ENCODE measurements at regions not wholly inside any gene's neighbourhood (a gene's known extent, or its start where the extent isn't known, plus 50 kb on each side); places are given as distances from the start of the nearest gene placed in this dataset.
"Not testable (repeated sequence)": the region's sequence is repeated elsewhere in the genome, so short reads cannot be mapped to it uniquely, and the experiment has no call there.

DNA sequence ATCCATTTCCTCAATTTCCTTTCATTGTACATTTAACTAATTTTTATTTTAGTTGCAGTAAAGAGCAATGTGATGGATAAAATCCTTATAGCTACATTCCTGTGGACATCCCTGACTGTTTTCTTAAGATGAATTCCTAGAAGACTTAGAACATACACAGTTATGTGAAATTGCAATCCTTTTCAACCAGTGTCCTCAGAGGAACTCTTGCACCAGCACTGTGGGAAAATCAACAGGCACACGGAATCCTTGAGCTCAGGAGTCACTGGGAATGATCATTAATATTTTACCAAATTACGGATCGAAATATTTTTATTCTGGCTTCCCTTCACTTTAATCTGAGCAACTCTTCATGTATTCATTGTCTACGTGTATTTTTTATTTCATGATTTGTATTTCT, 901.9 kb upstream of the WWC1 start:
- H3K27me3 ChIP-seq (ENCODE audit: control insufficient read depth in 5 of 5, insufficient read depth in 4 of 5, low read length in 5 of 5): no peaks in the 10 kb centered on the region
- no peak overlapping the region for H3K4me3 ChIP-seq (ENCODE audit: low read depth in 1 of 5, low read length in 5 of 5)
- H3K9me3 ChIP-seq (ENCODE audit: control insufficient read depth in 5 of 5, low read length in 5 of 5): no peaks in the 10 kb centered on the region
- no peaks in the 10 kb centered on the region for H3K36me3 ChIP-seq (ENCODE audit: control insufficient read depth in 5 of 5, insufficient read depth in 5 of 5, low read length in 5 of 5)
- no peaks in the 10 kb centered on the region for H3K4me1 ChIP-seq (ENCODE audit: control insufficient read depth in 5 of 5, insufficient read depth in 5 of 5, low read length in 5 of 5)
- H3K27ac ChIP-seq (ENCODE audit: low read depth, low read length): no peak overlapping the region
- no peak overlapping the region for H3K9ac ChIP-seq (ENCODE audit: low read length in 5 of 5)

DNA sequence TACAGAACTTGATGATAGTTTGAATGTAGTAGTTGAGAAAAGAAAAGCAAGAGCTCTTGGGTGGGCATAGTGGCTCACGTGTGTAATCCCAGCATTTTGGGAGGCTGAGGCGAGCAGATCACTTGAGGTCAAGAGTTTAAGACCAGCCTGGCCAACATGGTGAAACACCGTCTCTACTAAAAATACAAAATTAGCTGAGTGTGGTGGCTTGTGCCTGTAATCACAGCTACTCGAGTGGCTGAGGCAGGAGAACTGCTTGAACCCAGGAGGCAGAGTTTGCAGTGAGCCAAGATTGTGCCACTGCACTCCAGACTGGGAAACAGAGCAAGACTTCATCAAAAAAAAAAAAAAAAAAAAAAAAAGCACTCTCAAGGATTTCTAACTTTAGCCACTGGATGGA, 900.2 kb upstream of the WWC1 start:
- not testable (repeated sequence) for H3K27me3 ChIP-seq (ENCODE audit: control insufficient read depth in 5 of 5, insufficient read depth in 4 of 5, low read length in 5 of 5); H3K4me1 ChIP-seq (ENCODE audit: control insufficient read depth in 5 of 5, insufficient read depth in 5 of 5, low read length in 5 of 5); H3K27ac ChIP-seq (ENCODE audit: low read depth, low read length); H3K36me3 ChIP-seq (ENCODE audit: control insufficient read depth in 5 of 5, insufficient read depth in 5 of 5, low read length in 5 of 5); H3K9me3 ChIP-seq (ENCODE audit: control insufficient read depth in 5 of 5, low read length in 5 of 5); H3K9ac ChIP-seq (ENCODE audit: low read length in 5 of 5); H3K4me3 ChIP-seq (ENCODE audit: low read depth in 1 of 5, low read length in 5 of 5)

DNA sequence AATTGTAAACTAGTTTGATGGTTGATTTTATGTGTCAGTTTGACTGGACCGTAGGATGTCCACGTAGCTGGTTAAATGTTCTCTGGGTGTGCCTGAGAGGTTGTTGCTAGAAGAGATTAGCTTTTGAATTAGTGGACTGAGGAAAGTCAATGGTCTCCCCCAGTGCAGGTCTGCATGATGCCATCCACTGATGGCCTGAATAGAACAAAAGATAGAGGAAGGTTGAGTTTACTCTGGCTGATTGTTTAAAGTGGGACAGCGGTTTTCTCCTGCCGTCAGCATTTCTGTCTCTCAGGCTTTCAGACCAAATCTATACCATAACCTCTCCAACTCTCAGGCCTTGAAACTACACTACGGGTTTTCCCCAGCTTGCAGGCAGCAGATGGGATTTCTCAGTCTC, 899.2 kb upstream of the WWC1 start:
- Histone ChIP-seq H3K27ac (ENCODE audit: low read depth, low read length) (no peak overlapping the region), H3K9ac (ENCODE audit: low read length in 5 of 5) (no peak overlapping the region), H3K36me3 (ENCODE audit: control insufficient read depth in 5 of 5, insufficient read depth in 5 of 5, low read length in 5 of 5) (no peaks in the 10 kb centered on the region), H3K4me1 (ENCODE audit: control insufficient read depth in 5 of 5, insufficient read depth in 5 of 5, low read length in 5 of 5) (no peaks in the 10 kb centered on the region), H3K27me3 (ENCODE audit: control insufficient read depth in 5 of 5, insufficient read depth in 4 of 5, low read length in 5 of 5) (no peaks in the 10 kb centered on the region), H3K4me3 (ENCODE audit: low read depth in 1 of 5, low read length in 5 of 5) (no peak overlapping the region), H3K9me3 (ENCODE audit: control insufficient read depth in 5 of 5, low read length in 5 of 5) (no peaks in the 10 kb centered on the region)

DNA sequence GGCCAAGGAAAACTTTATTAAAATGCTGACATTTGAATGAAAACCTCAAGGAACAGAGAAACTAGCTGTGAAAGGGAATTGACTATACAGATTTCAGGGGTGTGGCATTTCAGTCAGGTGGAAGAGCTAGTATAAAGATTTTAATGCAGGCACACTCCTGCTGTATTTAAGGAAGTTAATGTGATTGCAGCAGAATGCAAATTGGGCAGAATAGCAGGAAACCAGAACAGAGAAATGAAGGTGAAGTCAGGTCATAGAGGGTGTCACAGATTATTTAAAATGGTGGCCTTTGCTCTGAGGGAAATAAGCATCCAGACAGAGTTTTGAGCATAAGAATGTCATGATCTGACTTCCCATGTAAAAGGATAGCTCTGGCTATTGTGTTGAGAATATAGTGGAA, 898.1 kb upstream of the WWC1 start:
- no peaks in the 10 kb centered on the region for H3K9me3 ChIP-seq (ENCODE audit: control insufficient read depth in 5 of 5, low read length in 5 of 5)
- H3K9ac ChIP-seq (ENCODE audit: low read length in 5 of 5): no peak overlapping the region
- H3K27me3 ChIP-seq (ENCODE audit: control insufficient read depth in 5 of 5, insufficient read depth in 4 of 5, low read length in 5 of 5): no peaks in the 10 kb centered on the region
- H3K27ac ChIP-seq (ENCODE audit: low read depth, low read length): no peak overlapping the region
- no peaks in the 10 kb centered on the region for H3K36me3 ChIP-seq (ENCODE audit: control insufficient read depth in 5 of 5, insufficient read depth in 5 of 5, low read length in 5 of 5)
- no peaks in the 10 kb centered on the region for H3K4me1 ChIP-seq (ENCODE audit: control insufficient read depth in 5 of 5, insufficient read depth in 5 of 5, low read length in 5 of 5)
- H3K4me3 ChIP-seq (ENCODE audit: low read depth in 1 of 5, low read length in 5 of 5): no peak overlapping the region

DNA sequence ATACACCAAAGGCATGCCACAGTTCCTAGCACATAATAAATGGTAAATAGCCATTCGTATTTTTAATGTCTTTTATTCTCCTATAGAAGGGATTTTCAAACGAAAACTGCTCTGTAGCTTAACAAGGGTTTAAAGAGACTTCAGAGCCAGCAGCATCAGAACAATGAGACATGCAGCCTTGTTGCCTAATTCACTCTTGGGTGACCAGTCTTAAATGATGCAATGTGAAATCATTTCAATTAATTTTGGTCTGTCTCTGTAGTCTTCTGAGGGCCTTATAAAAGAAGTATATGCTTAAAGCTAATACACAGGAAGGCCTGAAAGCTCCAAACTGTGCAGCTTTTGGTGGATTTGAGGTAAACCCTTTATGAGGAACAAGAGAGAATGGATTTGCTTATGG, 888.8 kb upstream of the WWC1 start:
- no peaks in the 10 kb centered on the region for H3K36me3 ChIP-seq (ENCODE audit: control insufficient read depth in 5 of 5, insufficient read depth in 5 of 5, low read length in 5 of 5)
- H3K27ac ChIP-seq (ENCODE audit: low read depth, low read length): no peak overlapping the region
- no peak overlapping the region for H3K9ac ChIP-seq (ENCODE audit: low read length in 5 of 5)
- H3K4me1 ChIP-seq (ENCODE audit: control insufficient read depth in 5 of 5, insufficient read depth in 5 of 5, low read length in 5 of 5): no peaks in the 10 kb centered on the region
- no peak overlapping the region for H3K4me3 ChIP-seq (ENCODE audit: low read depth in 1 of 5, low read length in 5 of 5)
- no peaks in the 10 kb centered on the region for H3K9me3 ChIP-seq (ENCODE audit: control insufficient read depth in 5 of 5, low read length in 5 of 5)
- H3K27me3 ChIP-seq (ENCODE audit: control insufficient read depth in 5 of 5, insufficient read depth in 4 of 5, low read length in 5 of 5): no peaks in the 10 kb centered on the region

DNA sequence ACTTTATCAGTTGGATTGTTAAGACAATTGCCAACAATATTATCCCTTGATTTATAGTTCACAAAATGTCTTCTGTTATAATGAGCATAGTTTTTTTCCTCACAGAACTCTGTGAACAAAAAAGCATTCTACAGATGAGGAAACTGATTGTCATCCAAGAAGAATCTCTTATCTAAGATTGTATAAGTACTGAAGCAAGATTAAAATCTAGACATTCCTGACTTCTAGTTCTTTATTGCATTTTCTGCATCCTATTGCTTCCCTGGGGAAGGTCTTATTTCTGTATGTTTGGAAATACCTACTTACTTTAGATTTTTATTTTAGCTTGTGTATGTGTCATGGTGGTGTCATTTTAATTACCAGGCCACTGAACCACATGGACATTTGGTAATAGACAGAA, 884.9 kb upstream of the WWC1 start:
- H3K27me3 ChIP-seq (ENCODE audit: control insufficient read depth in 5 of 5, insufficient read depth in 4 of 5, low read length in 5 of 5): no peaks in the 10 kb centered on the region
- H3K4me1 ChIP-seq (ENCODE audit: control insufficient read depth in 5 of 5, insufficient read depth in 5 of 5, low read length in 5 of 5): no peaks in the 10 kb centered on the region
- no peaks in the 10 kb centered on the region for H3K9me3 ChIP-seq (ENCODE audit: control insufficient read depth in 5 of 5, low read length in 5 of 5)
- no peak overlapping the region for H3K27ac ChIP-seq (ENCODE audit: low read depth, low read length)
- H3K9ac ChIP-seq (ENCODE audit: low read length in 5 of 5): no peak overlapping the region
- H3K36me3 ChIP-seq (ENCODE audit: control insufficient read depth in 5 of 5, insufficient read depth in 5 of 5, low read length in 5 of 5): no peaks in the 10 kb centered on the region
- no peak overlapping the region for H3K4me3 ChIP-seq (ENCODE audit: low read depth in 1 of 5, low read length in 5 of 5)

DNA sequence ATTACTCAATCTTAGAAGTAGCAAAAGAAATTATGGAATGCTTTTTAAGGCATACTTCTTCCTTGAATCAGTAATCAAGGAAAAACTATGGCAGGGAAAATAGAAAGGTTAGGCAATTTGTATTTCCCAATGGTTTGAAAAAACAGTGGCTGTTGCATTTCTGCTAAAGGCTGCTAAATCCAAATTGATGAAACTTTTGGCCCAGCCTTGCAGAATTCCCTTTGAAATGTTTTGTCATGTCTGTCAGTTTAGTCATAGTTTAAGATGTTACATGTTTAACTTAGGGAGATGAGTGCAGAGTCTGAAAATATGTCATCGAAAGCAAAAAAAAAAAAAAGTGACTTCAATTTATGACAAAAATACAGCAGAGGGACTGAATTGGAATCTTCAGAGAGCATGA, 878.9 kb upstream of the WWC1 start:
- Histone ChIP-seq H3K4me1 (ENCODE audit: control insufficient read depth in 5 of 5, insufficient read depth in 5 of 5, low read length in 5 of 5) (peaks cover 0 to 7% (median 0%) of the 10 kb centered on the region in 5 donors), H3K4me3 (ENCODE audit: low read depth in 1 of 5, low read length in 5 of 5) (no peak overlapping the region), H3K9ac (ENCODE audit: low read length in 5 of 5) (no peak overlapping the region), H3K9me3 (ENCODE audit: control insufficient read depth in 5 of 5, low read length in 5 of 5) (no peaks in the 10 kb centered on the region), H3K36me3 (ENCODE audit: control insufficient read depth in 5 of 5, insufficient read depth in 5 of 5, low read length in 5 of 5) (no peaks in the 10 kb centered on the region), H3K27ac (ENCODE audit: low read depth, low read length) (no peak overlapping the region), H3K27me3 (ENCODE audit: control insufficient read depth in 5 of 5, insufficient read depth in 4 of 5, low read length in 5 of 5) (no peaks in the 10 kb centered on the region)

DNA sequence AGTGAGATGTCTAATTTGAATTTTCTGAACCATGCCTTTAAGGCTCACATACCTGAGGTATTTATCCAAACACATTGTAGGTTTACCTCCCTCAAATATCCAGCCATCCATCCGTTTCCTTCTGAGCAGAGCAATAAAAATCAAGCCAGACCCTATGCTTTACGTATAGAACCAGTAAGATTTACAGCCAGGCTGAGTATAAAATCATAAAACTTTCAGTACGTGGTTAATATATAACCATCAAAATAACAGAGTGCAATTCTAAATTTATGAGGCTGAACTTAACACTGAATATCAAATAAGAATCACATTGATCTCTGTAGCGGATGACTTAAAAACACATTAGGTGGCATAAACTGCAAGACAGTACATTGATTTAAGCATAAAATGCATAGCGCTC, 877.9 kb upstream of the WWC1 start:
- Histone ChIP-seq H3K27me3 (ENCODE audit: control insufficient read depth in 5 of 5, insufficient read depth in 4 of 5, low read length in 5 of 5) (no peaks in the 10 kb centered on the region), H3K36me3 (ENCODE audit: control insufficient read depth in 5 of 5, insufficient read depth in 5 of 5, low read length in 5 of 5) (no peaks in the 10 kb centered on the region), H3K9me3 (ENCODE audit: control insufficient read depth in 5 of 5, low read length in 5 of 5) (no peaks in the 10 kb centered on the region), H3K4me1 (ENCODE audit: control insufficient read depth in 5 of 5, insufficient read depth in 5 of 5, low read length in 5 of 5) (peaks cover 0 to 7% (median 0%) of the 10 kb centered on the region in 5 donors), H3K4me3 (ENCODE audit: low read depth in 1 of 5, low read length in 5 of 5) (no peak overlapping the region), H3K9ac (ENCODE audit: low read length in 5 of 5) (no peak overlapping the region), H3K27ac (ENCODE audit: low read depth, low read length) (no peak overlapping the region)

DNA sequence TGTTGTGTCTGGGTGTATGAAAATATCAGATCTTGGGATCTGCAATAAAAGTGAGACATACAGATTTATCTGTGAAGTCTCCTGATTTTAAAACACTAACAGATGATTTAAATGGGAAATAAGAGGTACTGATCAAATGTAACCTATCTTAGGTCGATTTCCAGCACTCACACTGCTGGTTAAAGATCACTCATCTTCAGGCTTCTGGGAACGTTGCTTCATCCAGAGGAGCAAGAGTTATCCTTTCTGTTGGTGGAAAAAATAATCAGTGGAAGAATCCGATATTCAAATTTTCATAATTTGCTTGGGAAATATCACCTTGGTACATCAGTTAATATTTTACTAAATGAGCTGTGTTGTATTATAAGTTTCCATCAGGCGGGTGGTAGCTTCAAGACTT, 876.8 kb upstream of the WWC1 start:
- H3K4me3 ChIP-seq (ENCODE audit: low read depth in 1 of 5, low read length in 5 of 5): no peak overlapping the region

DNA sequence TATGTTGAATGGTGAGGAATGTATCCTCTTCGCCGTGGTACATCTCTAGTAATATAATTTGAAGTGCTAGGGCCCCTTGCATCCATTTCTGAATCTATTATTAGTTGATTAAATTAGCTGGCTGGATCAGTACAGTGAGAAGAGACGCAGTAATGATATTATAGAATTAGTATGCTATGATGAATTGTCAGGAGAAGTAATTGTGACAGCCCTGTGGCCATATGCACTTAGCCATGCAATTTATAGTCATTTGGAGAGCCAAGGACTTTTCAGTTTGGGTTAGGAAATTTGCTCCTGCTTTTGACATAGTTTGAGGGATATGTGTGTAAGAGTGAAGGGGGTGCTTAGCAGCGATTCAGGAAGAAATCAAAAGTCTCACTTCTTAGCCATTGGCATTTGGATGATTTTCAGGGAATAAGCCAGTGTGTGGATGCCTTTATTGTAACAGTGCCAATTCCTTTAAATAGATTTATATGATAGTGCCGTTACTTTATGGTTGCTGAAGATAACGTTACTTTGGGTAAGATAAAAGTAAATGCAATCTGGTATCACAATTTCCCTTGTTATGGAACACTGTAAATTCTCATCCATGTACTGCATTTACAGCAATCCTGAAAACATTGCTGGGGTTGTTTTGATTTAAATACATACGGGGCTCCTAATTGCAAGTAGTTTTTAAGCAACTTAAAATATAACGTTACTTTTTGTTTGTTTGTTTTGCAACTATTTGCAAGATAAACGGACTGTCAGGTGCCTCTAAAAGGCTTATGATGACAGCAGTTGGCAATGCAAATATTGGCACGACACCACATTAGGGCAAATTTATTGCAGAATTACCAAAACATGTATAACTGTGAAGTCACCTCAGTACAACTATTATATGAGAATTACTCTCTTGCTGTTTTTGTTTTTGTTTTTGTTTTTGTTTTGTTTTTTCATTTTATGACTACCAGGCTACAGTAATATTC, 875.4 kb upstream of the WWC1 start:
- no peak overlapping the region for H3K9ac ChIP-seq (ENCODE audit: low read length in 5 of 5)
- no peaks in the 10 kb centered on the region for H3K27me3 ChIP-seq (ENCODE audit: control insufficient read depth in 5 of 5, insufficient read depth in 4 of 5, low read length in 5 of 5)
- H3K36me3 ChIP-seq (ENCODE audit: control insufficient read depth in 5 of 5, insufficient read depth in 5 of 5, low read length in 5 of 5): no peaks in the 10 kb centered on the region
- H3K4me3 ChIP-seq (ENCODE audit: low read depth in 1 of 5, low read length in 5 of 5): no peak overlapping the region
- no peaks in the 10 kb centered on the region for H3K9me3 ChIP-seq (ENCODE audit: control insufficient read depth in 5 of 5, low read length in 5 of 5)
- H3K4me1 ChIP-seq (ENCODE audit: control insufficient read depth in 5 of 5, insufficient read depth in 5 of 5, low read length in 5 of 5): peaks cover 0 to 7% (median 0%) of the 10 kb centered on the region in 5 donors
- no peak overlapping the region for H3K27ac ChIP-seq (ENCODE audit: low read depth, low read length)

More for the DNA sequence above, 876.8 kb upstream of the WWC1 start:
- Histone ChIP-seq H3K9me3 (ENCODE audit: control insufficient read depth in 5 of 5, low read length in 5 of 5) (no peaks in the 10 kb centered on the region), H3K36me3 (ENCODE audit: control insufficient read depth in 5 of 5, insufficient read depth in 5 of 5, low read length in 5 of 5) (no peaks in the 10 kb centered on the region), H3K4me1 (ENCODE audit: control insufficient read depth in 5 of 5, insufficient read depth in 5 of 5, low read length in 5 of 5) (peaks cover 0 to 7% (median 0%) of the 10 kb centered on the region in 5 donors), H3K9ac (ENCODE audit: low read length in 5 of 5) (no peak overlapping the region), H3K27me3 (ENCODE audit: control insufficient read depth in 5 of 5, insufficient read depth in 4 of 5, low read length in 5 of 5) (no peaks in the 10 kb centered on the region), H3K27ac (ENCODE audit: low read depth, low read length) (no peak overlapping the region)

Data from subcutaneous abdominal adipose tissue (tissue), 5 donors.